K562 (cell line): ENCODE measurements at regions not wholly inside any gene's neighbourhood (a gene's known extent, or its start where the extent isn't known, plus 50 kb on each side); places are given as distances from the start of the nearest gene placed in this dataset.

Experiments used
- ATAC-seq: fragments of 200-7000 bp; cut with Tn5 transposase; 3 replicates; pipeline ENCODE4 v1.9.1; 2020; ENCODE audit warnings: moderate library complexity
- BruUV-seq: library from RNA; stranded (reverse); fragments of 400-500 nt; replicated peaks from 2 replicates; lab custom pipeline; 2021; lab: Mats Ljungman, UMichigan
- CTCF ChIA-PET: fragments of 300-600 bp; formaldehyde crosslinking; extraction: SDS; loops from one replicate; lab custom pipeline; 2021; ENCODE audit warnings: low intra/inter-chr PET ratio; lab: Yijun Ruan, JAX
- POLR2A ChIA-PET: fragments of 300-600, 350-650 bp; sonication (Branson Sonifier 250); formaldehyde crosslinking; extraction: SDS; loops from one replicate; lab custom pipeline; 2021; ENCODE audit warnings: antibody characterized with exemption, inconsistent platforms; lab: Yijun Ruan, JAX
- DNase-seq, 4 experiments: peaks; one replicate each; pipeline versions ENCODE4 v3.0.0 to v3.0.0-alpha.2; 2011 to 2018; ENCODE audit warnings: low spot score in 3 of 4, mixed read lengths in 3 of 4; ENCODE audit errors: extremely low read depth in 1 of 4
- FAIRE-seq: peaks from 2 replicates; lab custom pipeline; 2011; peaks lifted over from hg19 to GRCh38; lab: Jason Lieb, UNC
- H2AFZ ChIP-seq: 2 replicates; pipeline ENCODE4 v1.6.0; 2011; ENCODE audit warnings: low read depth, low read length, control low read depth, inconsistent platforms
- H3K27ac ChIP-seq: fragments of 200-600 bp; 3 replicates; pipeline ENCODE4 v1.8.0; 2011; ENCODE audit warnings: low read depth, mild to moderate bottlenecking, control low read depth, inconsistent platforms, low read length, moderate library complexity, mixed read lengths; ENCODE audit errors: extremely low read depth
- H3K27me3 ChIP-seq, 2 experiments: fragments of 300-600 bp in 1 of 2; 2 replicates in 1 of 2; 3 replicates in 1 of 2; pipeline versions ENCODE4 v1.6.0 to v1.8.0; 2011; ENCODE audit warnings: inconsistent platforms in 2 of 2, low read length in 2 of 2, mild to moderate bottlenecking in 1 of 2, mixed read lengths in 1 of 2, moderate library complexity in 1 of 2; ENCODE audit not compliant: control insufficient read depth in 2 of 2, insufficient read depth in 2 of 2
- H3K36me3 ChIP-seq: fragments of 300-600 bp; 3 replicates; pipeline ENCODE4 v1.8.0; 2011; ENCODE audit warnings: mild to moderate bottlenecking, low read length, inconsistent platforms; ENCODE audit not compliant: control insufficient read depth, insufficient read depth
- H3K4me1 ChIP-seq, 2 experiments: fragments of 200-600 bp in 1 of 2; replicated peaks in 1 of 2; 2 replicates in 1 of 2; 3 replicates in 1 of 2; pipeline versions ENCODE4 v1.5.1 to v1.8.0; 2011; ENCODE audit warnings: inconsistent platforms in 2 of 2, low read length in 2 of 2, mild to moderate bottlenecking in 1 of 2, mixed read lengths in 1 of 2, moderate library complexity in 1 of 2; ENCODE audit not compliant: control insufficient read depth in 2 of 2, insufficient read depth in 2 of 2
- H3K4me2 ChIP-seq: 2 replicates; pipeline ENCODE4 v1.6.1; 2011; ENCODE audit warnings: low read length, control low read depth, inconsistent platforms, mixed read lengths; ENCODE audit not compliant: insufficient read depth
- H3K4me3 ChIP-seq: fragments of 200-600 bp; sonication (generic), shearing (Covaris generic); 2 replicates; pipeline ENCODE4 v1.5.1; 2016; ENCODE audit warnings: control low read depth, inconsistent platforms
- H3K79me2 ChIP-seq: fragments of 200-600 bp; 3 replicates; pipeline ENCODE4 v1.8.0; 2011; ENCODE audit warnings: low read length, inconsistent platforms; ENCODE audit not compliant: control insufficient read depth, insufficient read depth
- H3K9ac ChIP-seq, 2 experiments: 2 replicates each; pipeline versions ENCODE4 v1.6.0 to v1.6.1; 2011; ENCODE audit warnings: low read depth in 2 of 2, low read length in 2 of 2, control low read depth in 1 of 2, inconsistent platforms in 1 of 2, mild to moderate bottlenecking in 1 of 2, mixed read lengths in 1 of 2; ENCODE audit not compliant: insufficient read depth in 1 of 2
- H3K9me1 ChIP-seq: one replicate; pipeline ENCODE4 v1.6.0; 2011; ENCODE audit warnings: inconsistent platforms, mild to moderate bottlenecking, low read length, moderate library complexity; ENCODE audit not compliant: control insufficient read depth, insufficient read depth
- H3K9me3 ChIP-seq: replicated peaks from 2 replicates; pipeline ENCODE4 v1.5.1; 2011; ENCODE audit warnings: low read depth, low read length, inconsistent platforms; ENCODE audit not compliant: control insufficient read depth, insufficient read depth
- H4K20me1 ChIP-seq: replicated peaks from 2 replicates; pipeline ENCODE4 v1.6.1; 2011; ENCODE audit warnings: low read length, inconsistent platforms, mixed read lengths; ENCODE audit not compliant: control insufficient read depth, insufficient read depth
- C11orf30 ChIP-seq: fragments of 450-650 bp; IDR thresholded peaks from 2 replicates; pipeline ENCODE4 v1.6.1; 2016; ENCODE audit warnings: low read depth, mild to moderate bottlenecking
- MAFF ChIP-seq: IDR thresholded peaks from 2 replicates; pipeline ENCODE4 v1.6.1; 2012; ENCODE audit warnings: low read length, improper control_type of control experiment
- MAFG ChIP-seq: fragments of 450-650 bp; conservative IDR thresholded peaks from 2 replicates; pipeline ENCODE4 v1.6.1; 2016; ENCODE audit warnings: missing genetic modification characterization, missing compliant biosample characterization
- MAFK ChIP-seq: IDR thresholded peaks from 2 replicates; pipeline ENCODE4 v1.6.1; 2011; ENCODE audit warnings: low read length, improper control_type of control experiment
- NFYB ChIP-seq: IDR thresholded peaks from 2 replicates; pipeline ENCODE4 v1.6.1; 2011; ENCODE audit warnings: mild to moderate bottlenecking, moderate library complexity; ENCODE audit not compliant: insufficient read length; ENCODE audit errors: extremely low read depth
- POU5F1 ChIP-seq: fragments of 150-350 bp; IDR thresholded peaks from 2 replicates; pipeline ENCODE4 v1.6.1; 2014; ENCODE audit warnings: borderline replicate concordance, low read length, low read depth, mild to moderate bottlenecking; ENCODE audit not compliant: partially characterized antibody
- PRDM10 ChIP-seq: fragments of 450-650 bp; IDR thresholded peaks from 2 replicates; pipeline ENCODE4 v1.6.1; 2018; ENCODE audit not compliant: partially characterized antibody
- SP2 ChIP-seq: IDR thresholded peaks from 2 replicates; pipeline ENCODE4 v1.6.1; 2011; ENCODE audit warnings: mild to moderate bottlenecking, low read depth, low read length, moderate library complexity; ENCODE audit not compliant: poor library complexity, severe bottlenecking; ENCODE audit errors: extremely low read depth
- ZNF316 ChIP-seq: fragments of 450-650 bp; IDR thresholded peaks from 2 replicates; pipeline ENCODE4 v1.6.1; 2016
- WGBS: fragments of 100-300 bp; shearing (Covaris generic); methylation state at CpG from one replicate; pipeline ENCODE4 v1.1.6; 2016; ENCODE audit warnings: low coverage, mixed read lengths; ENCODE audit not compliant: insufficient coverage; ENCODE audit errors: missing lambda C conversion rate; 5-methylcytosine and 5-hydroxymethylcytosine counted together
- in situ Hi-C: fragments of 300-500 bp; cut with MboI; formaldehyde crosslinking; loops from 4 replicates; pipeline ENCODE4 v1.15.0; 2018; ENCODE audit warnings: inconsistent platforms, mixed read lengths
- intact Hi-C: fragments of 100-400 bp; cut with micrococcal nuclease; formaldehyde crosslinking; loops from 2 replicates; pipeline ENCODE4 v1.14.2; 2022
- TF ChIP-seq, protein P1 (sequence below): fragments of 250-450 bp; sonication (Bioruptor Pico); IDR thresholded peaks from 2 replicates; pipeline ENCODE4 v1.8.0; 2022; ENCODE audit warnings: moderate library complexity, mild to moderate bottlenecking, inconsistent platforms

DNA sequence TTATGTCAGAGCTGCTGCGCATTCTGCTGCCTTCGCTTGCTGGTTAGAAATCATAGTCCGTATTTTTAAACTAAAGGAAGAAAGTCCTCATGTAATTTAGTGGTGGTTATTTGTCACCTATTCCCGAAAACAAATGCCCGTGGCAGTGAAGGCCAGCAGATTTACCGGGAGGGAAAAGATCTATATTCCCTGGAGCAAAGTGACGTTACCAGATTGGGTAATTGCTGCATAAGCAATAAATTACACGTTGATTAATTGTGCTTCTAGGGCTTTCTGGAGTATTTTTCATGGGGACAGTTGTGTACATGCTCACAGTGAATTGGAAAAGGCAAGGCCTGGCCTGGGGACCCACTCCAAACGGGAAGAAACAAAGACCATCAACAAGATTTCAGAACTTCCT, 298.7 kb downstream of the NPHP4 start:
- Histone ChIP-seq H3K9me3 (no peaks in the 10 kb centered on the region), H3K79me2 (no peaks in the 10 kb centered on the region), H4K20me1 (no peaks in the 10 kb centered on the region; the same call in 1 of the 2 replicates), H3K9ac (no peak overlapping the region), H3K27me3 (peaks cover 7 to 25% of the 10 kb centered on the region in 2 experiments; a peak in 3 of 5 replicates), H3K9me1 (no peaks in the 10 kb centered on the region), H3K4me2 (no peak overlapping the region), H2AFZ (no peak overlapping the region), H3K27ac (no peak overlapping the region), H3K36me3 (no peaks in the 10 kb centered on the region)
- FAIRE-seq: no peak
- ChIA-PET POLR2A (no interaction called here), CTCF (no interaction called here)
- WGBS: 2% methylated on average over 9 of the region's 9 CpGs
- in situ Hi-C loops: no loop called here
- intact Hi-C loops: no loop called here
- TF ChIP-seq ZNF316 (peak; percentile 64; the same call in 1 of the 2 replicates), PRDM10 (no peak), MAFK (0 out of 2 replicates have a peak, but pooled peaks have one; percentile 36), C11orf30 (peak; percentile 49), SP2 (no peak), POU5F1 (no peak), MAFG (tag) (peak; percentile 38; the same call in 1 of the 2 replicates), MAFF (peak; percentile 67), NFYB (no peak)
- TF ChIP-seq, protein P1, sequence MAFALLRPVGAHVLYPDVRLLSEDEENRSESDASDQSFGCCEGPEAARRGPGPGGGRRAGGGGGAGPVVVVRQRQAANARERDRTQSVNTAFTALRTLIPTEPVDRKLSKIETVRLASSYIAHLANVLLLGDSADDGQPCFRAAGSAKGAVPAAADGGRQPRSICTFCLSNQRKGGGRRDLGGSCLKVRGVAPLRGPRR: no peak
- TF ChIP-seq, all 486 proteins: peak for 5
- DNase-seq (no peak), ATAC-seq (no peak)
- H3K4me1 ChIP-seq: peaks cover 0 to 3% of the 10 kb centered on the region in 2 experiments; a peak in 1 of 5 replicates
- BruUV-seq: no TSS peak
- no peak overlapping the region for H3K4me3 ChIP-seq
